GM23248 (cell line): ENCODE measurements at regions not wholly inside any gene's neighbourhood (a gene's known extent, or its start where the extent isn't known, plus 50 kb on each side); places are given as distances from the start of the nearest gene placed in this dataset.

ENCODE experiments used
- DNase-seq: peaks from one replicate; pipeline ENCODE4 v3.0.0-alpha.2; 2015
- H2AFZ ChIP-seq: fragments of 200-600 bp; sonication (generic); 2 replicates; pipeline ENCODE4 v1.6.1; 2016; ENCODE audit warnings: antibody characterized with exemption
- H3F3A ChIP-seq: fragments of 200-600 bp; sonication (generic); 2 replicates; pipeline ENCODE4 v1.6.1; 2016; ENCODE audit warnings: mild to moderate bottlenecking, antibody characterized with exemption, mixed run types; ENCODE audit not compliant: insufficient read depth
- H3K27ac ChIP-seq: fragments of 200-600 bp; sonication (generic); 2 replicates; pipeline ENCODE4 v1.5.1; 2016; ENCODE audit warnings: mild to moderate bottlenecking
- H3K27me3 ChIP-seq: fragments of 200-600 bp; sonication (generic); replicated peaks from 2 replicates; pipeline ENCODE4 v1.6.1; 2016; ENCODE audit warnings: mild to moderate bottlenecking; ENCODE audit not compliant: insufficient read depth
- H3K36me3 ChIP-seq: fragments of 200-600 bp; sonication (generic); 2 replicates; pipeline ENCODE4 v1.6.1; 2016; ENCODE audit warnings: low read depth, mild to moderate bottlenecking
- H3K4me1 ChIP-seq: fragments of 200-600 bp; sonication (generic); 2 replicates; pipeline ENCODE4 v1.6.1; 2016; ENCODE audit warnings: mild to moderate bottlenecking; ENCODE audit not compliant: insufficient read depth
- H3K4me2 ChIP-seq: fragments of 200-600 bp; sonication (generic); one replicate; pipeline ENCODE4 v1.6.1; 2016; ENCODE audit warnings: mild to moderate bottlenecking; ENCODE audit not compliant: unreplicated experiment
- H3K4me3 ChIP-seq: fragments of 200-600 bp; sonication (generic); 2 replicates; pipeline ENCODE4 v1.5.1; 2016; ENCODE audit warnings: mild to moderate bottlenecking
- H3K79me2 ChIP-seq: fragments of 200-600 bp; sonication (generic); 2 replicates; pipeline ENCODE4 v1.6.1; 2016; ENCODE audit warnings: mild to moderate bottlenecking; ENCODE audit not compliant: insufficient read depth
- H3K9ac ChIP-seq: fragments of 200-600 bp; sonication (generic); 2 replicates; pipeline ENCODE4 v1.6.1; 2016; ENCODE audit warnings: mild to moderate bottlenecking
- H3K9me2 ChIP-seq: fragments of 200-600 bp; sonication (generic); 2 replicates; pipeline ENCODE4 v1.6.1; 2016; ENCODE audit warnings: mixed run types, mild to moderate bottlenecking, moderate library complexity; ENCODE audit not compliant: insufficient read depth
- H3K9me3 ChIP-seq: fragments of 200-600 bp; sonication (generic); one replicate; pipeline ENCODE4 v1.6.1; 2017; ENCODE audit warnings: low read depth
- H4K20me1 ChIP-seq: fragments of 200-600 bp; sonication (generic); 2 replicates; pipeline ENCODE4 v1.6.0; 2016; ENCODE audit not compliant: insufficient read depth
- EZH2 ChIP-seq: fragments of 200-600 bp; sonication (generic); IDR thresholded peaks from 2 replicates; pipeline ENCODE4 v1.6.1; 2018; ENCODE audit warnings: antibody characterized with exemption, mild to moderate bottlenecking; ENCODE audit not compliant: insufficient read depth, poor library complexity, severe bottlenecking
- EZH2phosphoT487 ChIP-seq: fragments of 200-600 bp; sonication (generic); IDR thresholded peaks from 2 replicates; pipeline ENCODE4 v1.6.1; 2018; ENCODE audit warnings: antibody characterized with exemption, moderate library complexity, mild to moderate bottlenecking, low read depth; ENCODE audit not compliant: insufficient read depth
- WGBS, 2 experiments: methylation state at CpG; one replicate each; pipeline ENCODE4 v1.1.6; 2015 to 2017; ENCODE audit warnings: low lambda C conversion rate in 2 of 2, low coverage in 1 of 2; ENCODE audit errors: missing lambda C conversion rate in 2 of 2; 5-methylcytosine and 5-hydroxymethylcytosine counted together
- in situ Hi-C: fragments of 300-500 bp; cut with MboI; formaldehyde crosslinking; loops from 2 replicates; pipeline ENCODE4 v1.15.0; 2020

DNA sequence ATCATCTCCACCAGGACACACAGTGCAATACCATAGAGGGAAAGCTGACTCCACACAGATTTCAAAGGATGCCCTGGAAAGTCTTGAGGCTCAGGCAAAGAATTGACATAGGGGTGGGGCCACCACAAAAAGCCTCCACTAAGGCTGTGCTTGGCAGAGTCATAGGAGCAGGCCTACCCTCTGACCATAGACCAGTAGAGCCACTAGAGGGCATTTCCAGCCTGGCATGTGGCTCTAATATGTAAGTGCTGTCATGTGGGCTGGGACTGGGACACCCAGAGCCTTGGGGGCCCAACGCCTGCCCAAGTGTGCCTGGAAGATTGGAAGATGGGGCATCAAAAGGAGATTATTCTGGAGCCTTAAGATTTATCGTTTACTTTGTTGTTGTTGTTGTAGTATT lies 726.0 kb downstream of the DNAH5 start:
- no peak overlapping the region for H3K4me2 ChIP-seq
- H3K36me3 ChIP-seq, result no peaks in the 10 kb centered on the region
- TF ChIP-seq EZH2 (no peak), EZH2phosphoT487 (no peak)
- no peak overlapping the region for H3K4me3 ChIP-seq
- no peaks in the 10 kb centered on the region for H3K9me3 ChIP-seq
- no peaks in the 10 kb centered on the region for H4K20me1 ChIP-seq
- no peaks in the 10 kb centered on the region for H3K79me2 ChIP-seq
- H3K9me2 ChIP-seq, result no peaks in the 10 kb centered on the region
- H3F3A ChIP-seq, result no peaks in the 10 kb centered on the region
- H3K9ac ChIP-seq, result no peak overlapping the region
- 13 to 14% methylated on average over 2 of the region's 2 CpGs for WGBS, 2 experiments
- no peaks in the 10 kb centered on the region for H3K4me1 ChIP-seq
- H3K27ac ChIP-seq, result no peak overlapping the region
- H2AFZ ChIP-seq, result no peak overlapping the region
- DNase-seq, result peak; percentile 49
- no peaks in the 10 kb centered on the region for H3K27me3 ChIP-seq
- in situ Hi-C loops, result no loop called here

DNA sequence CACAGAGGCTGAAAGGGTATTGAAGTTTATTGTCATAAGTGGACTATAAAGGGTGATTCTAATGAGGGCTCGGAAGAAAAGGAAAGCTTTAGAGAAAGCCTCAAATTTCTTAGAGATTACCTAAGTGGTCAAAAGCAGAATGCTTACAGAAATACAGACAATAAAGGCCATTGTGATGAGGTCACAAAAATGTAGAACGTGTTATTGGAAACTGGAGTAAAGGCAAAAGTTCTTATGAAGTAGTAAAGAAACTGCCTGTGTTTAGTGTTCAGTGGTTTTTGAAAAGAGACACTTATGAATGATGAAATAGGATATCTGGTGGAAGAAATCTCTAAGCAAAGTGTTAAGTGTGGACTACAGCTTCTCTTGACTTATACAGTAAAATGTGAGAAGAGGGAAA lies 726.9 kb downstream of the DNAH5 start:
- H3F3A ChIP-seq, result no peaks in the 10 kb centered on the region

DNA sequence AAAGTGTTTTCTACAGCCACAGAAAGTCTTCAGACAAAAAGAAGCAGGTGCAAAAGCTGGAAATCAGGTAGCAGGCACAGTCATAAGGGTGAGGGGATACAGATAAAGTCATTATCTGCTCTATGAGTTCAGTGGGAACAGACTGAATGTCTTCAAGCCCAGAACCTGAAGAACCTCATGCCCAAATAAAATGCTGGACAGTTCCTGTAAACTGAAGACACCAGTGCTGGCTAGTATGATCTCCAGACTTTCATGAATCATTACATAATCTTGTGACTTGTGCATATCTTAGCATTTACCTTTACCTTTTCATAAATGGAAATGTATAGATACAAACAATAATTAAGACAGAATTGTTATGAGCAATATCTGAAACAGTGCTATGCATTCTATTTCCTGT lies 728.7 kb downstream of the DNAH5 start:
- no peaks in the 10 kb centered on the region for H3K36me3 ChIP-seq
- H3K27ac ChIP-seq, result no peak overlapping the region
- H3K4me3 ChIP-seq, result no peak overlapping the region
- no peaks in the 10 kb centered on the region for H3F3A ChIP-seq
- H2AFZ ChIP-seq, result no peak overlapping the region
- no peak overlapping the region for H3K4me2 ChIP-seq
- H3K79me2 ChIP-seq, result no peaks in the 10 kb centered on the region
- no peak for DNase-seq
- no peaks in the 10 kb centered on the region for H3K9me2 ChIP-seq
- no peaks in the 10 kb centered on the region for H3K4me1 ChIP-seq
- no peaks in the 10 kb centered on the region for H4K20me1 ChIP-seq
- no peaks in the 10 kb centered on the region for H3K9me3 ChIP-seq
- H3K27me3 ChIP-seq, result no peaks in the 10 kb centered on the region
- in situ Hi-C loops, result no loop called here
- H3K9ac ChIP-seq, result no peak overlapping the region
- TF ChIP-seq EZH2phosphoT487, result no peak

More for the DNA sequence above, 726.9 kb downstream of the DNAH5 start:
- Histone ChIP-seq H3K9me2 (no peaks in the 10 kb centered on the region), H3K79me2 (no peaks in the 10 kb centered on the region), H4K20me1 (no peaks in the 10 kb centered on the region), H3K4me3 (no peak overlapping the region), H3K27ac (no peak overlapping the region), H3K4me1 (no peaks in the 10 kb centered on the region), H3K27me3 (no peaks in the 10 kb centered on the region), H2AFZ (no peak overlapping the region), H3K4me2 (no peak overlapping the region), H3K36me3 (no peaks in the 10 kb centered on the region), H3K9me3 (no peaks in the 10 kb centered on the region), H3K9ac (no peak overlapping the region)
- no peak for DNase-seq
- no peak for TF ChIP-seq EZH2
- no peak for TF ChIP-seq EZH2phosphoT487
- in situ Hi-C loops, result no loop called here
- 2 to 5% methylated on average over 2 of the region's 2 CpGs for WGBS, 2 experiments

DNA sequence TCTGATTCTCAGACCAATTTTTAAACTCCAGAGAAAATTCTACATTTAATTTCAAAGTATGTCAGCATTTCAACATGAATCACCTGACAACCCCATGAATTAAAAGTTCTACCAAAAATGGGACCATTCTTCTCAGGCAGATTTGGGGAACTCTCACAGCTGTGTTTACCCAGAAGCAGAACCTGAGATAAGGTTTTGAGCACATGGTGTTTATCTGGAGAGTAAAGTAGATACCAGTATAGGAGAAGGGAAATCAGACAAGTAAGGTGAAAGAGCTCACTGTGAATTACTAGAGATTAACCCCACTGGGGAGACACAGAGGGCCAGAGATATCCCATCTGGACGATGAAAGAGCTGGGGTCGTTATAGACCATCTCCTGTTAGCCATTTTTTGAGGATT lies 729.1 kb downstream of the DNAH5 start:
- TF ChIP-seq EZH2phosphoT487, result no peak
- no peak for TF ChIP-seq EZH2
- H3K4me2 ChIP-seq, result no peak overlapping the region
- H2AFZ ChIP-seq, result no peak overlapping the region
- H3K27me3 ChIP-seq, result no peaks in the 10 kb centered on the region
- no peaks in the 10 kb centered on the region for H3K4me1 ChIP-seq
- H3F3A ChIP-seq, result no peaks in the 10 kb centered on the region
- no peak for DNase-seq
- H3K9me3 ChIP-seq, result no peaks in the 10 kb centered on the region
- H3K79me2 ChIP-seq, result no peaks in the 10 kb centered on the region
- H3K4me3 ChIP-seq, result no peak overlapping the region
- in situ Hi-C loops, result no loop called here
- WGBS, 2 experiments, result 0 to 2% methylated on average over 2 of the region's 2 CpGs
- H4K20me1 ChIP-seq, result no peaks in the 10 kb centered on the region
- no peak overlapping the region for H3K9ac ChIP-seq
- no peaks in the 10 kb centered on the region for H3K9me2 ChIP-seq
- H3K27ac ChIP-seq, result no peak overlapping the region
- no peaks in the 10 kb centered on the region for H3K36me3 ChIP-seq

DNA sequence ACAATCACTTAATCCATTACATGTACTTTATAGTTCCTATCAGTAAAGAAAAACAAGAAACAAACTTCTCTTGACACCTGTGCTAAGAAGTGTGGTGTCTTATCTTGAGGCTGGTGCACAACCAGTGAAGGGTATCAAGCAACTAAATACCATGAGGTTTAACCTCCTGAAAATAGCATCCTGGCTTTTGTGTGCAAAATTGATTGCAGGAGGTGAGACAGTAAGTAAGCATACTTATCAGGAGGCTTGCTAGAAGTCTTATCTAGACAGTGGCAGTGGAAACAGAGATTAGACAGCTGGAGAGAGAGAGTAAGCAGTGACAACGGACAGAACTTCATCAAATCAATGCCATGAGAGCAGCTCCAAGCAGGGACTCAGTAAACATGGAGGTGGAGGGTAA lies 730.3 kb downstream of the DNAH5 start:
- in situ Hi-C loops, result no loop called here
- no peaks in the 10 kb centered on the region for H3K36me3 ChIP-seq
- no peaks in the 10 kb centered on the region for H3K79me2 ChIP-seq

More for the DNA sequence above, 730.3 kb downstream of the DNAH5 start:
- no peaks in the 10 kb centered on the region for H3K27me3 ChIP-seq
- no peak overlapping the region for H2AFZ ChIP-seq
- TF ChIP-seq EZH2phosphoT487, result no peak
- TF ChIP-seq EZH2, result no peak
- no peaks in the 10 kb centered on the region for H3F3A ChIP-seq
- H3K9me3 ChIP-seq, result no peaks in the 10 kb centered on the region
- no peak overlapping the region for H3K27ac ChIP-seq
- H3K4me2 ChIP-seq, result no peak overlapping the region
- no peak overlapping the region for H3K9ac ChIP-seq
- 0% methylated on average over 1 of the region's 1 CpG for WGBS, 2 experiments
- no peaks in the 10 kb centered on the region for H4K20me1 ChIP-seq
- no peak overlapping the region for H3K4me3 ChIP-seq
- no peak for DNase-seq
- H3K9me2 ChIP-seq, result no peaks in the 10 kb centered on the region
- H3K4me1 ChIP-seq, result no peaks in the 10 kb centered on the region
